Cardiac fibroblast (primary cell): ENCODE measurements at regions not wholly inside any gene's neighbourhood (a gene's known extent, or its start where the extent isn't known, plus 50 kb on each side); places are given as distances from the start of the nearest gene placed in this dataset.

Experiments
- DNase-seq, 2 donors: peaks; one replicate each; pipeline versions ENCODE4 v3.0.0 to v3.0.0-alpha.2; 2010; ENCODE audit warnings: low read depth in 2 of 2
- H3K4me3 ChIP-seq, 2 donors: replicated peaks in 1 of 2; 1 replicate in 1 of 2; 2 replicates in 1 of 2; pipeline ENCODE4 v1.5.1; 2011; ENCODE audit warnings: low read depth in 2 of 2, low read length in 2 of 2, mild to moderate bottlenecking in 2 of 2, moderate library complexity in 1 of 2
- CTCF ChIP-seq: IDR thresholded peaks from one replicate; pipeline ENCODE4 v1.5.1; 2011; ENCODE audit warnings: low read depth, mild to moderate bottlenecking, low read length, inconsistent platforms

DNA sequence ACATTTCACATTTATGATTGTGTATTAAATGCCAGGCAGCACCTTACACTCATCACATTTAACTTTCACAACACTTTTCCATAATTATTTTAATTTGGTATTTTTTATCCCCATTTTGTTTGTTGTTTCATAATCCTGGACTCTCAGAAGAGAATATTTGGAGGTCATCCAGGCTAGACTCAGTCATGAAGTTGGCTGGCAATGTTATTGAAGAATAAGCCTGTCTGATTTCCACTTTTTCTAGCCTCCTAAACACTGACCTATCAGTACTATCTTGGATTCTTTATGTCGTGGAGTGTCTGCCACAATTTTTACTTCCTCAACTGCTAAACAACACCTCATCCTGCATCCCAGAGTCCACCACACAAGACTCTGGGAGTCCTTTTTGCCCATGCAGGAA lies 372.3 kb upstream of the NRP1 start:
- no peak for TF ChIP-seq CTCF
- DNase-seq: peak; percentile 65 to 72
- H3K4me3 ChIP-seq: no peak overlapping the region

DNA sequence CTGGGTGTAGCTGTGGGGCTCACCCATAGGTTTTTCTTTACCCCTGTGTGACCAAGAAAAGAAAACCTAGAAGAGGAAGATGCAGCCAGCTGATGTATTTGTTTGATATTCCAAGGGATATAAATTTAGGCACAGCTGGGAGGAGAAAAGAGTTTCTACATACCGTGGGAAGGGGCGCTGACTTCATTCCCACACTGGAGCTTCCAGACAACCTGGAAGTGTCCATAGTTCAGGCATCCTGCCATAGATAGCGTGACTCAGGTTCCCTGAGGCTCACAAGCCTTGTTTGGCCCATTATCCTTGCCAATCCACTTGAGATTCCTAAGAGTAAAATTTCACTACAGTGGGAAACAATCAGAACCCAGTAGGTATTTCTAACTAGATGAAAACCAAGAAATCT lies 371.7 kb upstream of the NRP1 start:
- no peak overlapping the region for H3K4me3 ChIP-seq
- DNase-seq: peak; percentile 72 to 85
- TF ChIP-seq CTCF: no peak

DNA sequence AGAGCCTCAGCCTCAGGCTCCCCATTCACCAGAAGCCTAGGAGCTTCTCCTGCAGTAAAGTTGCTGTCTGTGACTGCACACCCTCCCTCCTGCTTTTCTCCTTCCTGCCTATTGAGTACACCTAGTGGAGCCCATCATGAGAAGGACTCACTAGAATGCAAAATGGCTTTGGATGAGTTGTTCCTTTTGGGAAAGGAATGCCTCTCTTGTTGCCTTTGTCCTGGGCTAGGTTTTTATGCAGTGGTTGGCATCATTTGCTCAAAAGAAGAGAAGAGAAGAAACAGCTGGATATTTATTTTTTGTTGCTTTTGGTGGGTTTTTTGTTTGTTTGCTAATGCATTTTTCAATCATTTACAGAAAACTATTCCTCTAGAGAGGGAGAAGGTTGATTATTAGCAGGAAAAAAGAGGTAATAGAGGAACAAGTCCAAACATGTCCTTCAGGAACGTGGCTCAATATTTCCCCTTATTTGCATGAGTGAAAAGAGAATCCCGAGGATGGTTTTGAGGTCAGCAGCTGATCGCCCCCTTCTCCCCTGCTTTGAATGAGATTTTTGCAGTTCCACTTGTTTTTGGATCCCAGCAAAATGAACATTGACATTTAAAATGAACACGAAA lies 369.9 kb upstream of the NRP1 start:
- H3K4me3 ChIP-seq: no peak overlapping the region
- TF ChIP-seq CTCF: no peak
- DNase-seq: no peak

GRCh38 chr10:33703501-33704213 lies 369.2 kb upstream of the NRP1 start:
- TF ChIP-seq CTCF: no peak
- DNase-seq: peak; percentile 46 to 61
- H3K4me3 ChIP-seq: no peak overlapping the region

GRCh38 chr10:33698033-33698432 lies 363.6 kb upstream of the NRP1 start:
- H3K4me3 ChIP-seq: no peak overlapping the region
- TF ChIP-seq CTCF: no peak
- DNase-seq: no peak

- H3K4me3 ChIP-seq: no peak overlapping the region
- no peak for DNase-seq
- TF ChIP-seq CTCF: no peak
Observed at GRCh38 chr10:33697016-33697415, 362.5 kb upstream of the NRP1 start.
